NOMO-1 treated with dmso at 0.1 percent for 144 hours (cell line): ENCODE measurements at regions not wholly inside any gene's neighbourhood (a gene's known extent, or its start where the extent isn't known, plus 50 kb on each side); places are given as distances from the start of the nearest gene placed in this dataset.
"Not testable (repeated sequence)": the region's sequence is repeated elsewhere in the genome, so short reads cannot be mapped to it uniquely, and the experiment has no call there.

ENCODE experiments used
- DNase-seq: peaks from one replicate; lab custom pipeline; 2025; ENCODE audit not compliant: unreplicated experiment; lab: John Stamatoyannopoulos, UW

- no peak for DNase-seq
Observed at GRCh38 chr18:60888071-60888624, 445.1 kb upstream of the CDH20 start.

- no peak for DNase-seq
Observed at GRCh38 chr18:60889442-60889841, 443.8 kb upstream of the CDH20 start.

GRCh38 chr18:60891936-60892335 is 441.3 kb upstream of the CDH20 start:
- no peak for DNase-seq

GRCh38 chr18:60892441-60892840 is 440.8 kb upstream of the CDH20 start:
- DNase-seq: no peak

- no peak for DNase-seq
Observed at GRCh38 chr18:60892855-60893254, 440.4 kb upstream of the CDH20 start.

- DNase-seq: no peak
Observed at GRCh38 chr18:60893355-60894097, 439.7 kb upstream of the CDH20 start.

GRCh38 chr18:60894254-60894945 is 438.8 kb upstream of the CDH20 start:
- DNase-seq: no peak

- DNase-seq: no peak
Observed at GRCh38 chr18:60895181-60895580, 438.0 kb upstream of the CDH20 start.

- DNase-seq: no peak
Observed at GRCh38 chr18:60898111-60898510, 435.1 kb upstream of the CDH20 start.

- no peak for DNase-seq
Observed at GRCh38 chr18:60905699-60906098, 427.5 kb upstream of the CDH20 start.

GRCh38 chr18:60910534-60910933 is 422.7 kb upstream of the CDH20 start:
- DNase-seq: no peak

- DNase-seq: no peak
Observed at GRCh38 chr18:60911504-60911903, 421.7 kb upstream of the CDH20 start.

GRCh38 chr18:60915160-60915559 is 418.1 kb upstream of the CDH20 start:
- no peak for DNase-seq

- not testable (repeated sequence) for DNase-seq
Observed at GRCh38 chr18:60918862-60919261, 414.4 kb upstream of the CDH20 start.

- no peak for DNase-seq
Observed at GRCh38 chr18:60925892-60926291, 407.3 kb upstream of the CDH20 start.

GRCh38 chr18:60929966-60930365 is 403.3 kb upstream of the CDH20 start:
- DNase-seq: no peak

GRCh38 chr18:60935041-60935910 is 398.0 kb upstream of the CDH20 start:
- no peak for DNase-seq

- no peak for DNase-seq
Observed at GRCh38 chr18:60936101-60936500, 397.1 kb upstream of the CDH20 start.

- DNase-seq: no peak
Observed at GRCh38 chr18:60943297-60943696, 389.9 kb upstream of the CDH20 start.

GRCh38 chr18:60950634-60951033 is 382.6 kb upstream of the CDH20 start:
- no peak for DNase-seq

GRCh38 chr18:60951091-60951490 is 382.1 kb upstream of the CDH20 start:
- no peak for DNase-seq
